T follicular helper cell (primary cell): ENCODE measurements at regions not wholly inside any gene's neighbourhood (a gene's known extent, or its start where the extent isn't known, plus 50 kb on each side); places are given as distances from the start of the nearest gene placed in this dataset.

Source experiments
- DNase-seq: peaks from one replicate; pipeline ENCODE4 v3.0.0-alpha.2; 2020; ENCODE audit warnings: low read depth

GRCh38 chr3:110106805-110107204 lies 769.5 kb upstream of the DPPA4 start:
- DNase-seq, result no peak

GRCh38 chr3:110123946-110124345 lies 786.6 kb upstream of the DPPA4 start:
- DNase-seq, result no peak

GRCh38 chr3:110126065-110126464 lies 788.7 kb upstream of the DPPA4 start:
- DNase-seq, result no peak

GRCh38 chr3:110133971-110134370 lies 796.6 kb upstream of the DPPA4 start:
- no peak for DNase-seq

- DNase-seq, result no peak
Observed at GRCh38 chr3:110139048-110139447, 801.7 kb upstream of the DPPA4 start.

- DNase-seq, result no peak
Observed at GRCh38 chr3:110139821-110140220, 802.5 kb upstream of the DPPA4 start.

- no peak for DNase-seq
Observed at GRCh38 chr3:110149763-110150162, 812.4 kb upstream of the DPPA4 start.

- no peak for DNase-seq
Observed at GRCh38 chr3:110157221-110157620, 819.9 kb upstream of the DPPA4 start.

- DNase-seq, result no peak
Observed at GRCh38 chr3:110164632-110165369, 827.5 kb upstream of the DPPA4 start.

GRCh38 chr3:110165370-110165743 lies 828.0 kb upstream of the DPPA4 start:
- DNase-seq, result no peak

- DNase-seq, result no peak
Observed at GRCh38 chr3:110165753-110166152, 828.4 kb upstream of the DPPA4 start.

- no peak for DNase-seq
Observed at GRCh38 chr3:110166791-110167190, 829.4 kb upstream of the DPPA4 start.

GRCh38 chr3:110174908-110175307 lies 837.6 kb upstream of the DPPA4 start:
- no peak for DNase-seq

GRCh38 chr3:110178965-110179364 lies 841.6 kb upstream of the DPPA4 start:
- no peak for DNase-seq

- DNase-seq, result no peak
Observed at GRCh38 chr3:110180733-110181132, 843.4 kb upstream of the DPPA4 start.

GRCh38 chr3:110181226-110181625 lies 843.9 kb upstream of the DPPA4 start:
- no peak for DNase-seq

GRCh38 chr3:110184536-110184935 lies 847.2 kb upstream of the DPPA4 start:
- no peak for DNase-seq

GRCh38 chr3:110193074-110193473 lies 855.7 kb upstream of the DPPA4 start:
- DNase-seq, result no peak

- DNase-seq, result no peak
Observed at GRCh38 chr3:110198717-110199587, 861.6 kb upstream of the DPPA4 start.

- no peak for DNase-seq
Observed at GRCh38 chr3:110199588-110199943, 862.2 kb upstream of the DPPA4 start.

GRCh38 chr3:110210086-110210660 lies 861.4 kb upstream of the NECTIN3 start:
- no peak for DNase-seq

- DNase-seq, result no peak
Observed at GRCh38 chr3:110226645-110227044, 845.0 kb upstream of the NECTIN3 start.

GRCh38 chr3:110227991-110228390 lies 843.6 kb upstream of the NECTIN3 start:
- DNase-seq, result no peak
